Naive thymus-derived CD4-positive, alpha-beta T cell (primary cell): ENCODE measurements at regions not wholly inside any gene's neighbourhood (a gene's known extent, or its start where the extent isn't known, plus 50 kb on each side); places are given as distances from the start of the nearest gene placed in this dataset.

Experiments used
- ATAC-seq: fragments of 150-1000 bp; cut with Tn5 transposase; 2 replicates; pipeline ENCODE4 v1.10.0; 2021; ENCODE audit warnings: mild to moderate bottlenecking, moderate library complexity
- CTCF ChIA-PET: fragments of 350-600 bp; sonication (Branson Sonifier 250); formaldehyde crosslinking; loops from one replicate; lab custom pipeline; 2021; ENCODE audit warnings: antibody characterized with exemption; lab: Charles Lee
- POLR2A ChIA-PET: fragments of 350-600 bp; sonication (Branson Sonifier 250); formaldehyde crosslinking; loops from one replicate; lab custom pipeline; 2021; ENCODE audit warnings: antibody characterized with exemption, inconsistent platforms; lab: Charles Lee
- DNase-seq, 9 donors: peaks; one replicate each; pipeline versions ENCODE4 v3.0.0 to v3.0.0-alpha.2; 2020 to 2022; ENCODE audit warnings: mixed read lengths in 1 of 9
- H3K27ac ChIP-seq: one replicate; pipeline ENCODE4 v1.7.0; 2013; ENCODE audit warnings: mild to moderate bottlenecking, low read depth, low read length, moderate library complexity
- H3K27me3 ChIP-seq, 2 donors: one replicate each; pipeline ENCODE4 v1.7.0; 2013; ENCODE audit warnings: low read length in 2 of 2, mild to moderate bottlenecking in 2 of 2, moderate library complexity in 2 of 2; ENCODE audit not compliant: control insufficient read depth in 2 of 2, insufficient read depth in 2 of 2
- H3K36me3 ChIP-seq, 3 experiments: 1 replicate in 2 of 3; 2 replicates in 1 of 3; pipeline ENCODE4 v1.7.0; 2013; ENCODE audit warnings: low read length in 3 of 3, mild to moderate bottlenecking in 3 of 3, moderate library complexity in 1 of 3; ENCODE audit not compliant: insufficient read depth in 3 of 3, control insufficient read depth in 2 of 3
- H3K4me1 ChIP-seq, 2 donors: one replicate each; pipeline ENCODE4 v1.7.0; 2013; ENCODE audit warnings: low read length in 2 of 2, mild to moderate bottlenecking in 2 of 2, moderate library complexity in 1 of 2; ENCODE audit not compliant: control insufficient read depth in 2 of 2, insufficient read depth in 2 of 2
- H3K4me3 ChIP-seq: 2 replicates; pipeline ENCODE4 v1.7.0; 2013; ENCODE audit warnings: mild to moderate bottlenecking, low read length
- H3K9me3 ChIP-seq, 3 experiments: 1 replicate in 2 of 3; 2 replicates in 1 of 3; pipeline ENCODE4 v1.7.0; 2013; ENCODE audit warnings: low read length in 3 of 3; ENCODE audit not compliant: control insufficient read depth in 2 of 3
- H3K27ac Mint-ChIP-seq, 9 donors: one replicate each; pipeline ENCODE4 v1.8.0; 2020 to 2022; ENCODE audit warnings: mixed read lengths in 9 of 9, mild to moderate bottlenecking in 8 of 9, moderate library complexity in 5 of 9, inconsistent platforms in 2 of 9
- H3K27me3 Mint-ChIP-seq, 5 donors: one replicate each; pipeline ENCODE4 v1.8.0; 2021 to 2022; ENCODE audit warnings: mixed read lengths in 5 of 5, mild to moderate bottlenecking in 1 of 5
- H3K36me3 Mint-ChIP-seq, 5 donors: one replicate each; pipeline ENCODE4 v1.8.0; 2020 to 2022; ENCODE audit warnings: mixed read lengths in 5 of 5, mild to moderate bottlenecking in 3 of 5, inconsistent platforms in 1 of 5
- H3K4me1 Mint-ChIP-seq, 7 donors: one replicate each; pipeline ENCODE4 v1.8.0; 2020 to 2022; ENCODE audit warnings: mixed read lengths in 7 of 7, mild to moderate bottlenecking in 3 of 7, inconsistent platforms in 1 of 7
- H3K4me3 Mint-ChIP-seq, 10 donors: one replicate each; pipeline ENCODE4 v1.8.0; 2020 to 2022; ENCODE audit warnings: mild to moderate bottlenecking in 10 of 10, mixed read lengths in 10 of 10, moderate library complexity in 6 of 10, inconsistent platforms in 2 of 10
- H3K9me3 Mint-ChIP-seq, 11 donors: one replicate each; pipeline ENCODE4 v1.8.0; 2020 to 2022; ENCODE audit warnings: mixed read lengths in 11 of 11, mild to moderate bottlenecking in 4 of 11, inconsistent platforms in 1 of 11, moderate library complexity in 1 of 11
- intact Hi-C, 2 donors: fragments of 100-400 bp; cut with micrococcal nuclease; formaldehyde crosslinking; loops; one replicate each; pipeline ENCODE4 v1.15.1; 2023

- ATAC-seq, result no peak
- Mint-ChIP-seq H3K9me3 (peaks cover 0 to 12% (median 4%) of the 10 kb centered on the region in 11 donors), H3K27me3 (no peaks in the 10 kb centered on the region), H3K27ac (no peak overlapping the region), H3K4me1 (no peaks in the 10 kb centered on the region), H3K36me3 (no peaks in the 10 kb centered on the region), H3K4me3 (no peak overlapping the region)
- Histone ChIP-seq H3K9me3 (no peaks in the 10 kb centered on the region), H3K27ac (no peak overlapping the region), H3K4me3 (no peak overlapping the region), H3K4me1 (no peaks in the 10 kb centered on the region), H3K27me3 (no peaks in the 10 kb centered on the region), H3K36me3 (no peaks in the 10 kb centered on the region)
- DNase-seq, result no peak
- POLR2A ChIA-PET, result no interaction called here
- intact Hi-C loops, result no loop called here
- CTCF ChIA-PET, result no interaction called here
Measured at GRCh38 chr18:39638224-39638623, 2072.6 kb upstream of the CELF4 start.

GRCh38 chr18:39636931-39637330, 2071.3 kb upstream of the CELF4 start:
- intact Hi-C loops, result no loop called here
- Histone ChIP-seq H3K27ac (no peak overlapping the region), H3K9me3 (no peaks in the 10 kb centered on the region), H3K27me3 (no peaks in the 10 kb centered on the region), H3K4me1 (no peaks in the 10 kb centered on the region), H3K4me3 (no peak overlapping the region), H3K36me3 (no peaks in the 10 kb centered on the region)
- H3K27ac Mint-ChIP-seq, result no peak overlapping the region
- H3K9me3 Mint-ChIP-seq, result peaks cover 0 to 12% (median 4%) of the 10 kb centered on the region in 11 donors
- no peaks in the 10 kb centered on the region for H3K27me3 Mint-ChIP-seq
- ChIA-PET CTCF (no interaction called here), POLR2A (no interaction called here)
- no peaks in the 10 kb centered on the region for H3K36me3 Mint-ChIP-seq
- no peaks in the 10 kb centered on the region for H3K4me1 Mint-ChIP-seq
- ATAC-seq (no peak), DNase-seq (no peak)
- H3K4me3 Mint-ChIP-seq, result no peak overlapping the region

GRCh38 chr18:39635966-39636365, 2070.4 kb upstream of the CELF4 start:
- H3K36me3 ChIP-seq, result no peaks in the 10 kb centered on the region
- Mint-ChIP-seq H3K4me3 (no peak overlapping the region), H3K4me1 (no peaks in the 10 kb centered on the region), H3K27me3 (no peaks in the 10 kb centered on the region), H3K36me3 (no peaks in the 10 kb centered on the region), H3K9me3 (peaks cover 0 to 12% (median 3%) of the 10 kb centered on the region in 11 donors), H3K27ac (no peak overlapping the region)
- ATAC-seq (no peak), DNase-seq (no peak)
- no peaks in the 10 kb centered on the region for H3K4me1 ChIP-seq
- H3K27ac ChIP-seq, result no peak overlapping the region
- no peak overlapping the region for H3K4me3 ChIP-seq
- no peaks in the 10 kb centered on the region for H3K27me3 ChIP-seq
- ChIA-PET POLR2A (no interaction called here), CTCF (no interaction called here)
- intact Hi-C loops, result no loop called here
- H3K9me3 ChIP-seq, result no peaks in the 10 kb centered on the region

- Histone ChIP-seq H3K9me3 (no peaks in the 10 kb centered on the region), H3K4me3 (no peak overlapping the region), H3K4me1 (no peaks in the 10 kb centered on the region), H3K36me3 (no peaks in the 10 kb centered on the region), H3K27ac (no peak overlapping the region), H3K27me3 (no peaks in the 10 kb centered on the region)
- H3K36me3 Mint-ChIP-seq, result no peaks in the 10 kb centered on the region
- DNase-seq (no peak), ATAC-seq (no peak)
- no peaks in the 10 kb centered on the region for H3K4me1 Mint-ChIP-seq
- POLR2A ChIA-PET, result no interaction called here
- intact Hi-C loops, result no loop called here
- no peak overlapping the region for H3K27ac Mint-ChIP-seq
- no peaks in the 10 kb centered on the region for H3K27me3 Mint-ChIP-seq
- no peak overlapping the region for H3K4me3 Mint-ChIP-seq
- CTCF ChIA-PET, result no interaction called here
- H3K9me3 Mint-ChIP-seq, result peaks cover 0 to 12% (median 3%) of the 10 kb centered on the region in 11 donors
Measured at GRCh38 chr18:39635192-39635591, 2069.6 kb upstream of the CELF4 start.

GRCh38 chr18:39627936-39628335, 2062.3 kb upstream of the CELF4 start:
- no peak for DNase-seq
- Histone ChIP-seq H3K27ac (no peak overlapping the region), H3K4me1 (no peaks in the 10 kb centered on the region), H3K4me3 (no peak overlapping the region), H3K27me3 (no peaks in the 10 kb centered on the region), H3K36me3 (no peaks in the 10 kb centered on the region), H3K9me3 (no peaks in the 10 kb centered on the region)
- H3K36me3 Mint-ChIP-seq, result no peaks in the 10 kb centered on the region
- no peaks in the 10 kb centered on the region for H3K27me3 Mint-ChIP-seq
- POLR2A ChIA-PET, result no interaction called here
- CTCF ChIA-PET, result no interaction called here
- H3K4me3 Mint-ChIP-seq, result no peak overlapping the region
- intact Hi-C loops, result no loop called here
- ATAC-seq, result no peak
- no peaks in the 10 kb centered on the region for H3K4me1 Mint-ChIP-seq
- H3K9me3 Mint-ChIP-seq, result peaks cover 0 to 9% (median 3%) of the 10 kb centered on the region in 11 donors
- H3K27ac Mint-ChIP-seq, result no peak overlapping the region

GRCh38 chr18:39624961-39625360, 2059.4 kb upstream of the CELF4 start:
- POLR2A ChIA-PET, result no interaction called here

GRCh38 chr18:39622431-39622830, 2056.8 kb upstream of the CELF4 start:
- DNase-seq, result no peak
- Mint-ChIP-seq H3K4me1 (no peaks in the 10 kb centered on the region), H3K4me3 (no peak overlapping the region), H3K9me3 (peaks cover 0 to 10% (median 3%) of the 10 kb centered on the region in 11 donors), H3K36me3 (no peaks in the 10 kb centered on the region), H3K27me3 (no peaks in the 10 kb centered on the region), H3K27ac (no peak overlapping the region)
- intact Hi-C loops, result no loop called here
- Histone ChIP-seq H3K9me3 (no peaks in the 10 kb centered on the region), H3K27ac (no peak overlapping the region), H3K27me3 (no peaks in the 10 kb centered on the region), H3K36me3 (no peaks in the 10 kb centered on the region), H3K4me3 (no peak overlapping the region), H3K4me1 (no peaks in the 10 kb centered on the region)
- no peak for ATAC-seq
- ChIA-PET POLR2A (no interaction called here), CTCF (no interaction called here)

More at GRCh38 chr18:39624961-39625360, 2059.4 kb upstream of the CELF4 start:
- Histone ChIP-seq H3K27me3 (no peaks in the 10 kb centered on the region), H3K36me3 (no peaks in the 10 kb centered on the region), H3K4me1 (no peaks in the 10 kb centered on the region), H3K27ac (no peak overlapping the region), H3K4me3 (no peak overlapping the region), H3K9me3 (no peaks in the 10 kb centered on the region)
- ATAC-seq (no peak), DNase-seq (no peak)
- CTCF ChIA-PET, result no interaction called here
- intact Hi-C loops, result no loop called here
- H3K27me3 Mint-ChIP-seq, result no peaks in the 10 kb centered on the region
- no peaks in the 10 kb centered on the region for H3K4me1 Mint-ChIP-seq
- H3K9me3 Mint-ChIP-seq, result peaks cover 0 to 12% (median 2%) of the 10 kb centered on the region in 11 donors
- H3K36me3 Mint-ChIP-seq, result no peaks in the 10 kb centered on the region
- H3K4me3 Mint-ChIP-seq, result no peak overlapping the region
- H3K27ac Mint-ChIP-seq, result no peak overlapping the region
